NCI-H1930 (cell line): ENCODE measurements at regions not wholly inside any gene's neighbourhood (a gene's known extent, or its start where the extent isn't known, plus 50 kb on each side); places are given as distances from the start of the nearest gene placed in this dataset.
"Not testable (repeated sequence)": the region's sequence is repeated elsewhere in the genome, so short reads cannot be mapped to it uniquely, and the experiment has no call there.

Experiments
- DNase-seq, 2 experiments: peaks; one replicate each; lab custom pipeline; 2025; lab: John Stamatoyannopoulos, UW

GRCh38 chr2:59875836-59876235 lies 677.6 kb downstream of the BCL11A start:
- no peak for DNase-seq

DNA sequence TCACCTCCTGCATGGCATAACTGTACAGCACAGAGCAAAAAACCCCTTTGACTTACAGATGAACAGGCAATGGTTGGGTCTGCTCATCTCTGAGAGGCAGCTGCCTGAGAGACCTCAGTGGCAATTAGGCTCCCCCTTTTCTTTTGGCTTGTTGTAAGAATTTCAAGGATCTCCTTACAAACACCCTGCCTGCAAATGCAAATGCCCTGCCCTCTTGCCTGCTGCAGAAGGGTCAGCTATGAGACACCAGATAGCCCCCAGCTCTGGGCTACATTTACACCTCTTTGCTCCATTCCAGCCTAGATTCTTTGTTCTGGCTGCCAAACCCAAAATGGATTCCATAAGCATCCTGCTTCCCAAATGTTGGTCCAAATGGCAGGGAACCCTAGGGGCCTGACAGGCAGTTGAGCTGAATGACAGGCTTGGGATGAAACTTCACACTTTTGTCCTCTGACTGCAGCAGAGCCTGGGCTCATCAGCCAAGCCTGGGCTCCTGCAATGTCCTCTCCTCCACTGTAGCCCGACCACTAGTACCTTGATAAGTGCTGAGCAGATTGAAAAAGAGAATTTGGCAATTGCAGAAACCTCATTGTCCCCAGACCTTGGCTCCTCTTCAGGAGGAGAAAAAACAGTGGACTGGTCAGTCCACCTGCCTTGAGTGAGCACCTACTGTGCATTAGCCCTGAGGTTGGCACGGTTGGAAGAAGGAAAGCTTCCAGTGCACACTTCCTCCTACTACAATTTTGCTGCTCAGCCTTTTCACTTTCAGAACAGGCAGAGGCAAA lies 678.3 kb downstream of the BCL11A start:
- DNase-seq = no peak

DNA sequence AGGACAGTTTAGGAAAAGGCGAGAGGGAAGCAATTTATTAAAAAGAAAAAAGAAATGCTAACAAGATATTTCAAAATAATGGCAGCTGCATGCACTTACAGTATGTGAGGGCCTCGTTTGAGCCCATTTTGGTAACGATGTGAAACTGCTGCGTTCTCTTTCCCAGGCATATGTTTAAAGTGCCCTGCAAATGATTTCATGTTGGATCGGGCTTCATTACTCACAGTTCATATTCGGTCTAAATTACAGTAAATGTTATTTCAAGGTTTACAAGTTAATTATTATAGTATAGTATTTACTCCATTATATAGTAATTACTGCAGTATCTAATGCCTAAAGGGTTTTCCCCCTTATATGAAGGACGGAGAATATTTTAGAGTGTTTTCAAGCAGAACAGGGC lies 679.1 kb downstream of the BCL11A start:
- DNase-seq = no peak

- DNase-seq = no peak
Measured at GRCh38 chr2:59871830-59872229, 681.6 kb downstream of the BCL11A start.

DNA sequence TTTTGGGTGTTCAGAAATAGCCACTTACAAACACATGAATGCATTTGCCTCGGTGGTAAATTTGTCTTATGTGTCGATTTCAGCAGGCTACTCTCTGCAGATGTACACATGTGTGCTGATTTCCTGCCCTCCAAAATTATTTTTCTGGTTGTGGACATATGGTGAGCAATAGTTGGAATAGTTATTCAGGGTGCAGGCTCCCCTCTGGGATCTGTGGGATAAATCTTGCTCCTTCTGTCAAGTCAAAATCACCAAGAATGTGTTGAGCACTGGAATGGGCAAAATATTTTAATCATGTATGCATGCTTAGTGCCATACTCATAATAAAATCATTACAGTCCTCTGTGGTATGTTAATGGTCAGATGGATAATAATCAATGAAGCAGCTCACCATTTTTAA lies 684.5 kb downstream of the BCL11A start:
- no peak for DNase-seq

DNA sequence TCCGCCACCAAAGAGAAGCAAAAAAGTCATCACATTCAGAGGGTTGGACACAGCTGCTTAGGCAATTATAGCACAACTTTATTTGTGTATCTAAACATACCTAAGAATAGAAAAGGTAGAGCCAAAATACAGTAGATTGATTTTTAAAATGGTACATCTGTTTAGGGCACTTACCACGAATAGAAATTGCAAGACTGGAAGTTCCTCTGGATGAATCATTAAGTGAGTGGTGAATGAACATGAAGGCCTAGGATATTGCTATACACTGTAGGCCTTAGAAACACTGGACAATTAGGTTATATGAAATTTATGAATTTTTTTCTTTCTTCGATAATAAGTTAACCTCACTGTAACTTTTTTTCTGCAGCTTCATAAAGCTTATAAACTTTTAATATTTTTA lies 687.0 kb downstream of the BCL11A start:
- no peak for DNase-seq

- DNase-seq = no peak
Measured at GRCh38 chr2:59858540-59858939, 694.9 kb downstream of the BCL11A start.

- no peak for DNase-seq
Measured at GRCh38 chr2:59857109-59857508, 696.3 kb downstream of the BCL11A start.

GRCh38 chr2:59856391-59856790 lies 697.1 kb downstream of the BCL11A start:
- no peak for DNase-seq

DNA sequence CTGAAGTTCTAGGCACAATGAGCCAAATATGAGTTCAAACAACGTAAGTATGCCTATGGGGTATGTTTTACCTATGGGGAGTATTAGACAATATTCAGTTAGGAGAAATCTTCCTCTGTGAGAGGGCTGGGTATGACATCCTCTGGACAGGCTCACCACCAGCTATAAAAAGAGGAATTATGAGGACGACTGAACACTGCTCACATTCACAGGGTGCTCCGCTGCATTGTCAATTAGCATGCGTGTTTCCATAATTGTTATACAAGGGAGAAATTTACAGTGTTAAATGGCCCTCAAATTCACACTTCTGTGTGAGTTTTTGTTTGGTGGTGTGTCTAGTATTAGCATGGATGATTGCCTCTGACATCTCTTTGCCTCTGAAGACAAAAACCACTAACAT lies 700.4 kb downstream of the BCL11A start:
- no peak for DNase-seq

- DNase-seq = no peak
Measured at GRCh38 chr2:59851836-59852475, 701.5 kb downstream of the BCL11A start.

DNA sequence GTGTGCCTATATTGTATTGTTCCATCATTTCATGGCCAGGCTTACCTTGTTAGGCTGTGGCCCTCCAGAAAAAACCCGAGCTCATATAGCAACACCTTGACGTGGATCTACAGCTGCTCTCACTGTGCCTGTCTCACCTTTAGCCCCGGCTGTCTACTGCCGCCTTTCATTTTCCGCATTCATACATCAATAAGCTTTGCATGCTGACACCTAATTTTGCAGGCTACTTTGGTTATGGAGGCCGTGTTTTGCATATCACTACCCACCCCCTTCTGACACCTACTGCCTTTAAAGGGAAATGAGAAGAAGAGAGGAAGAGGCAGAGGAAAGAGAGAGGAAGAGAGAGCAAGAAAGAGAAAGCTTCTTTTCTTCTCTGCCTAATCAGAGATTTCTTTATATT lies 702.9 kb downstream of the BCL11A start:
- no peak for DNase-seq

GRCh38 chr2:59833941-59834340 lies 719.5 kb downstream of the BCL11A start:
- no peak for DNase-seq

GRCh38 chr2:59830601-59831000 lies 722.9 kb downstream of the BCL11A start:
- no peak for DNase-seq

GRCh38 chr2:59827677-59828076 lies 725.8 kb downstream of the BCL11A start:
- peak in 1 of 2 experiments; percentile 38 for DNase-seq

- DNase-seq = no peak
Measured at GRCh38 chr2:59826177-59826576, 727.3 kb downstream of the BCL11A start.

DNA sequence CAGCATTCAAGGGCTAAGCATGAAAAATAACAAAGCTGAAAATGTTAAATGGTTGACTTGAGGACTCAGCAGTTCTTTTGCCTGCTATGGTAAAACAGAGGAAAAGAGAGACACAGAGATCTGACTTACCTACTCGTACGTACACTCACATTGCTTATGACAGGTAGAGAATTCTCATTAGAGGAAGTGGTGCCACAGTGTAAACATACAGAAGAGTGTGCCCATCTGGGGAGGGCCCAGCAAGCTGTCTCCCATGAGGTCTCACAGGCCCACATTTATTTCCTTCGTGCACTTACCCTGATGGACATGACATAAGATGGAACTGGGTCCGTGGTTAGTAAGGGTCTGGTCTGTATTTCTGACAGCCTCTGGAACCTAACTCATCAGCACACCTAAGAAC lies 729.1 kb downstream of the BCL11A start:
- no peak for DNase-seq

DNA sequence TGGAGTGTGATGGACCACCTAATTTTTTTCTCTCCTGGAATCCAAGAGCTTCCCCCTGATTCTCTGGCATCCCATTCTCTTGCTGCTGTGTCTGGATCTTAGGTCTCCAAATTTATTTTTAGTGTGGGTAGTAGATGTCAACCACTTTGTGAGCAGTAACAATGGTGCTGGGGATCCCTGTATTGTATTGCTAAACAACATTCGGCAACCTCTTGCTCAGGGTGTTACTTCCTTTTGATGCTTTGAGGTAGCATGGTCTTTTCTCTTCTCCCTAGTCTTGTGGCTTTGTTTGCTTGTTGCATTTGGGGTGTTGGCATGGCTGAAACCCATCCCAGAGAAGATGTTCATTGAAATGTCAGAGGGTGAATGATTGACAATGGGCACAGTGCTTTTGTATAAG lies 737.4 kb downstream of the BCL11A start:
- DNase-seq = no peak

GRCh38 chr2:59810283-59810682 lies 743.2 kb downstream of the BCL11A start:
- not testable (repeated sequence) for DNase-seq

GRCh38 chr2:59806486-59806885 lies 747.0 kb downstream of the BCL11A start:
- DNase-seq = peak in 1 of 2 experiments; percentile 10

- no peak for DNase-seq
Measured at GRCh38 chr2:59804732-59805131, 748.7 kb downstream of the BCL11A start.

- DNase-seq = no peak
Measured at GRCh38 chr2:59803586-59803985, 749.9 kb downstream of the BCL11A start.

DNA sequence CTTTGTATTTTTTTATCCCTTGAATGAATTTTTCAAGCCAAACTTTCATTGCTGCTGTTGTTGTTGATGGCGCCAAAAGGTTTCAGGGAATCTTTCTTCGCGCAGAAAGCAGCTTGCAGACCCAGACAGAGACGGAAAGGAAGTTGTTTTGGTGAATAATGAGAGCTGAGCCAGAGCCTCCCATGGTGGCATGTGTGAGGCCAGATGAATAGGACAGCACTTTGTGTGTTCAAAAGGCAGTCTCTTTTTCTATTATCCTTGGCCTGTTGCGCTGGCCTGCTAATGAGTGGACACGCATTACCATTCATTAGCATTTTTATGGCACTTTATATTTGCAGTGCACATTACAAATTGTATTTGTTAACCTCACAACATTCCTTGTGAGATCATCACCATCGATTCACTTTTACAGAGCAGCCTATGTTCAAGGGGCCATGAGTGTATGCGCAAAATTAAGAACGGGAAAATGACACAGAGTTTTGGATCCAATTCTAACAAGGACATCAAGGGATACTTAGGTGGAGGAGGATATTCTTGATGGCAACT lies 754.7 kb downstream of the BCL11A start:
- DNase-seq = no peak
